Colonic mucosa (tissue), 4 donors: ENCODE measurements at regions not wholly inside any gene's neighbourhood (a gene's known extent, or its start where the extent isn't known, plus 50 kb on each side); places are given as distances from the start of the nearest gene placed in this dataset.

Experiments used
- DNase-seq: peaks from one replicate; pipeline ENCODE4 v3.0.0-alpha.2; 2020
- H3K27ac ChIP-seq: fragments of 200-600 bp; one replicate; pipeline ENCODE4 v1.8.0; 2021
- H3K27me3 ChIP-seq: fragments of 200-600 bp; one replicate; pipeline ENCODE4 v1.8.0; 2021
- H3K36me3 ChIP-seq: fragments of 200-600 bp; one replicate; pipeline ENCODE4 v1.8.0; 2021
- H3K4me1 ChIP-seq: fragments of 200-600 bp; one replicate; pipeline ENCODE4 v1.8.0; 2021; ENCODE audit warnings: mild to moderate bottlenecking
- H3K4me3 ChIP-seq: fragments of 200-600 bp; one replicate; pipeline ENCODE4 v1.8.0; 2021
- H3K9ac ChIP-seq, 2 donors: one replicate each; pipeline ENCODE4 v1.7.0; 2013; ENCODE audit warnings: control low read depth in 2 of 2, low read depth in 2 of 2, low read length in 2 of 2
- H3K9me3 ChIP-seq: fragments of 200-600 bp; one replicate; pipeline ENCODE4 v1.8.0; 2021
- intact Hi-C: fragments of 100-400 bp; cut with DNase I; formaldehyde crosslinking; loops from one replicate; pipeline ENCODE4 v1.14.1; 2022
- TF ChIP-seq, protein P1 (sequence below): fragments of 200-600 bp; IDR thresholded peaks from one replicate; pipeline ENCODE4 v1.8.0; 2022; ENCODE audit warnings: antibody characterized with exemption, mild to moderate bottlenecking
- donor health status: healthy.
- donor health status: DM: no; HTN: no; CAD: no.
- donor health status: DM: no; HTN: no; CAD: no.

DNA sequence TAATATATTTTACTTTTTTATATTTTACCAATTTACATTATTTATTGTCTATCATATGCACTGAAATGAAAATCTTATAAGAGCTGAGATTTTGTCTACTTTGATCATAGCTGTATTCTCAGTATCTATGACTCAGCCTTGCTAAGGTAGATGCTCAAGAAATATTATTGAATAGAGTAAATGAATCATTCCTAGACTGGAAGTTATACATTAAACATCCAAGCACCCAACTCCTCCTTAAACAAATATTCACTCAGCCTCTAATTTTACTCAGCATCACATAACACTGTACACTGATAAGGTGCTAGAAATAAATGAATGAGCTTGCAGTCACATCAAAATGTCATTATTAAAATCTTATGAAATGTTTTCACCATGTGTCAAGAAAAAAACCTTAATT lies 1424.9 kb downstream of the LRFN5 start:
- Histone ChIP-seq H3K9me3 (no peaks in the 10 kb centered on the region), H3K4me1 (no peaks in the 10 kb centered on the region), H3K36me3 (no peaks in the 10 kb centered on the region), H3K4me3 (no peak overlapping the region), H3K9ac (no peak overlapping the region), H3K27ac (no peak overlapping the region), H3K27me3 (no peaks in the 10 kb centered on the region)
- TF ChIP-seq, protein P1, sequence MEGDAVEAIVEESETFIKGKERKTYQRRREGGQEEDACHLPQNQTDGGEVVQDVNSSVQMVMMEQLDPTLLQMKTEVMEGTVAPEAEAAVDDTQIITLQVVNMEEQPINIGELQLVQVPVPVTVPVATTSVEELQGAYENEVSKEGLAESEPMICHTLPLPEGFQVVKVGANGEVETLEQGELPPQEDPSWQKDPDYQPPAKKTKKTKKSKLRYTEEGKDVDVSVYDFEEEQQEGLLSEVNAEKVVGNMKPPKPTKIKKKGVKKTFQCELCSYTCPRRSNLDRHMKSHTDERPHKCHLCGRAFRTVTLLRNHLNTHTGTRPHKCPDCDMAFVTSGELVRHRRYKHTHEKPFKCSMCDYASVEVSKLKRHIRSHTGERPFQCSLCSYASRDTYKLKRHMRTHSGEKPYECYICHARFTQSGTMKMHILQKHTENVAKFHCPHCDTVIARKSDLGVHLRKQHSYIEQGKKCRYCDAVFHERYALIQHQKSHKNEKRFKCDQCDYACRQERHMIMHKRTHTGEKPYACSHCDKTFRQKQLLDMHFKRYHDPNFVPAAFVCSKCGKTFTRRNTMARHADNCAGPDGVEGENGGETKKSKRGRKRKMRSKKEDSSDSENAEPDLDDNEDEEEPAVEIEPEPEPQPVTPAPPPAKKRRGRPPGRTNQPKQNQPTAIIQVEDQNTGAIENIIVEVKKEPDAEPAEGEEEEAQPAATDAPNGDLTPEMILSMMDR: no peak
- no peak for DNase-seq
- intact Hi-C loops: no loop called here

DNA sequence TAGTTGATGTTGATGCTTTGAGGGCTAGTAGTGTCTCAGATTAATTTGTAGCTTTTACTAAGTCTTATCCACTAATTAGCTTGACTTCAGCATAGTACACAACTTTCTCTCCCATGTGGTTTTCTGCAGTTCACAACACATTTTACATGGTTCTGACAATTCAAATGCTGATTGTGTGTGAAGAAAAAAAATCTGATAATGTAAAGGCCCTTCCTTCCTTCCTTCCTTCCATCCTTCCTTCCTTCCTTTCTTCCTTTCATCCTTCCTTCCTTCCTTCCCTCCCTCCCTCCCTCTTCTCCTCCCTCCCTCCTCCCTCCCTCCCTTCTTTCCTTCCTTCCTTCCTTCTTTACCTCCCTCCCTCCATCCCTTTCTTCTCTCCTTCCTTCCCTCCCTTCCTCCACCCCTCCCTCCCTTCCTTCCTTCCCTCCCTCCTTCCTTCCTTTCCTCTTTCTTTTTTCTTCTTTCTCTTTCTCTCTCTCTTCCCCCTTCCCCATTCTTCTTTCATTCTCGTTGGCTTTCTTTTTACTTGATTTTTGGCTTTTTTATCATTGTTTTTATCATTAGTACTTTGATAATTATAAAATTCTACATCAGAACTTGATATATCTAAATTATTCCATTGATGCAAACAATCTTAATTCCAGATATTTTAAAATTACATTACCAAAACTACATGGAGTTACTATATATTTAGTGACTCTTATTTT lies 1415.6 kb downstream of the LRFN5 start:
- TF ChIP-seq, protein P1: no peak

DNA sequence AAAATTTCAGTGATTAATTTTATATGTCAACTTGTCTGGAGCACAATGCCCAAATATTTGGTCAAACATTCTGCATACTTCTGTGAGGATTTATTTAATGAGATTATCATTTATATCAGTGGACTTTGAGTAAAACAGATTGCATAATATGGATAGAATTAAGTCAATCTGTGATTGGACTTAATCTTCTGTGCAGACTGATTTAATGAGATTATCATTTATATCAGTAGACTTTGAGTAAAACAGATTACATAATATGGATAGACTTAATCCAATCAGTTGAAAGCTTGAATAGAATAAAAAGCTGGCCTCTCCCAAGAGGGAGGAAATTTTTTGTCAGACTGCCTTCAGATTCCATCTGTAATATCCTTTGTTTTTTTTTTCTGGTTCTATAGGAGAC lies 1413.2 kb downstream of the LRFN5 start:
- Histone ChIP-seq H3K9me3 (no peaks in the 10 kb centered on the region), H3K9ac (no peak overlapping the region), H3K36me3 (no peaks in the 10 kb centered on the region), H3K27ac (no peak overlapping the region), H3K27me3 (no peaks in the 10 kb centered on the region), H3K4me1 (no peaks in the 10 kb centered on the region), H3K4me3 (no peak overlapping the region)
- no peak for DNase-seq
- TF ChIP-seq, protein P1: no peak
- intact Hi-C loops: no loop called here

More for the DNA sequence above, 1415.6 kb downstream of the LRFN5 start:
- no peak for DNase-seq
- Histone ChIP-seq H3K9ac (no peak overlapping the region), H3K27ac (no peak overlapping the region), H3K27me3 (no peaks in the 10 kb centered on the region), H3K4me3 (no peak overlapping the region), H3K4me1 (no peaks in the 10 kb centered on the region), H3K9me3 (no peaks in the 10 kb centered on the region), H3K36me3 (no peaks in the 10 kb centered on the region)
- intact Hi-C loops: no loop called here

DNA sequence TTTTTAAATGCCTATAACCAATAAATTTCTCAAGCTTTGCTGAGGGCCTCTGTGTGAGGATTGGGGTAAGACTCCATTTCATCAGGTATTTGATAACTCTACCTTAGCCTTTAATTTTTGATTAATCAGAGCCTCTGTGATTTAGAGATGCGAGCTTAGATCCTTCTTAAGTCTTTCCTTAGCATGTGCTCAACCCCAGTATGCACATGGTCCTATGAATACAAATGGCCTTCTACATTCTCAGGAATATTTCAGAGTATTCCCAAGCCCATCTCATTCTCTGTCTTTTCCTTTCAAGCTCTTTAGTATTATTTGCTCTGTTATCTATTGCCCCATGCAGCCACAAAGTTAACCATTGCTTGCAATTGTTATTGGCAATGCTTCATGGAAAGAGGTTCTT lies 1407.7 kb downstream of the LRFN5 start:
- no peaks in the 10 kb centered on the region for H3K9me3 ChIP-seq
- no peak overlapping the region for H3K27ac ChIP-seq
- H3K36me3 ChIP-seq: no peaks in the 10 kb centered on the region
- no peaks in the 10 kb centered on the region for H3K27me3 ChIP-seq
- H3K4me3 ChIP-seq: no peak overlapping the region
- intact Hi-C loops: no loop called here
- H3K4me1 ChIP-seq: no peaks in the 10 kb centered on the region
- no peak for DNase-seq
- TF ChIP-seq, protein P1: no peak
- H3K9ac ChIP-seq: no peak overlapping the region

DNA sequence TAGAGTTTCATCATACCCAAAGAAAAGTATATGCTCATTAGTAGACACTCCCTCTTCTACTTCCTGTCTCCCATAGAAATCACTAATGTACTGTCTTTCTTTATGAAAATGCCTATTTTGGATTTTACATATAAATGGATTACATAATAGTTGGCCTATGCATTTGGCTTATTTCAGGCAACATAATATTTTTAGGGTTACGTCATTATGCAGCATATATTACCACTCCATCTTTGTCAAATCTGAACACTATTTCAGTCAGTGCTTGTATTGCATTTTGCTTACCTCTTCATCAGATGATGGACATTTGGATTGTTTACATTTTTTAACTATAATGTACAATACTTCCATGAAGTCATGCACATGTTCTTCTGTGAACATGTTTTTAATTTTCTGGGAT lies 1406.1 kb downstream of the LRFN5 start:
- no peak overlapping the region for H3K4me3 ChIP-seq
- intact Hi-C loops: no loop called here
- no peaks in the 10 kb centered on the region for H3K27me3 ChIP-seq
- no peaks in the 10 kb centered on the region for H3K36me3 ChIP-seq
- no peak for DNase-seq
- H3K4me1 ChIP-seq: no peaks in the 10 kb centered on the region
- H3K27ac ChIP-seq: no peak overlapping the region
- TF ChIP-seq, protein P1: no peak
- no peak overlapping the region for H3K9ac ChIP-seq
- no peaks in the 10 kb centered on the region for H3K9me3 ChIP-seq
